ENCODE measurements at regions not wholly inside any gene's neighbourhood (a gene's known extent, or its start where the extent isn't known, plus 50 kb on each side); places are given as distances from the start of the nearest gene placed in this dataset.

DNA sequence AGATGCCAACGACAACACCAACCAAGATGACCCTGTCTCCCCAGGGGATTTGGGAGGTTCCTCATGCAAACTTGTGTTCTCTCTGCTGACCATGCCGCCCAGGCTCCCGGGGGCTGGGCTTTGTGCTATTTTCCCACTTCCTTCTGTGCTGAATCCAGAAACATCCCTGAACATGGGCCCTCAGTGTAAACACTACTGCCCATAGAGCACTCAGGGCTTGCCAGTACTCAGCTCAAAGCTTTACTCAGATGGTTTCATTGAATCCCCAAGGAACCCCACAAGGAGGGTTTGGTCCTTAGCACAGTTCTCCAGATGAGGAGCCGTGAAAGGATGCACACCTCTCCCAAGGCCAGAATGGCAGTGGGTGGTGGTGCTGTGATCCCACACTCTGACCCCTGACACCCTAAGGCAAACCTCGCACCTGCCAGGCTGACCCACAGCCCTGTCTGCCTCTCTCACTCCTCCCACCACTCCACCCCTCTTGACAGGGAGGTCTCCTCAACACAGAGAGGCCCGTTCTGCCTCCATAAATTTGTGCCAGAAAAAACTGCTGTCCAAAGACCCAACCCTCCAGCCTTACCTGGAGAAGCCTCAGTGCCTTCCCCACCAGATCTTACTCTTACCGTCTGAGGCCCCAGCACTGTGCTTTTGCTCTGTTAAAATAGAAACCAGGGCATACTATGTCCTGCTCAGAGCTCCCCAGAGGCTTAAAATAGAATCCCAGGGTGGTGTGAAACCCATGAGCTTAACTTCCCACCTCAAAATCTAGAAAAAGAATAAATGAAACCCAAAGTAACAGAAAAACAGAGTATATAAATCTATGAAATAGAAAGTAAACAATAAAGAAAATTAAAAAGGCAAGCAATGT lies 283.0 kb upstream of the CDH4 start:
- TF ChIP-seq, protein P1, sequence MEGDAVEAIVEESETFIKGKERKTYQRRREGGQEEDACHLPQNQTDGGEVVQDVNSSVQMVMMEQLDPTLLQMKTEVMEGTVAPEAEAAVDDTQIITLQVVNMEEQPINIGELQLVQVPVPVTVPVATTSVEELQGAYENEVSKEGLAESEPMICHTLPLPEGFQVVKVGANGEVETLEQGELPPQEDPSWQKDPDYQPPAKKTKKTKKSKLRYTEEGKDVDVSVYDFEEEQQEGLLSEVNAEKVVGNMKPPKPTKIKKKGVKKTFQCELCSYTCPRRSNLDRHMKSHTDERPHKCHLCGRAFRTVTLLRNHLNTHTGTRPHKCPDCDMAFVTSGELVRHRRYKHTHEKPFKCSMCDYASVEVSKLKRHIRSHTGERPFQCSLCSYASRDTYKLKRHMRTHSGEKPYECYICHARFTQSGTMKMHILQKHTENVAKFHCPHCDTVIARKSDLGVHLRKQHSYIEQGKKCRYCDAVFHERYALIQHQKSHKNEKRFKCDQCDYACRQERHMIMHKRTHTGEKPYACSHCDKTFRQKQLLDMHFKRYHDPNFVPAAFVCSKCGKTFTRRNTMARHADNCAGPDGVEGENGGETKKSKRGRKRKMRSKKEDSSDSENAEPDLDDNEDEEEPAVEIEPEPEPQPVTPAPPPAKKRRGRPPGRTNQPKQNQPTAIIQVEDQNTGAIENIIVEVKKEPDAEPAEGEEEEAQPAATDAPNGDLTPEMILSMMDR (IDR thresholded peaks at IDR 0.05; ENCODE audit: low read depth, low read length, missing control alignments), result no peak
- Histone ChIP-seq H3K27ac (no peak overlapping the region), H3K4me3 (ENCODE audit: low read depth, low read length) (no peak overlapping the region), H3K27me3 (replicated peaks) (no peaks in the 10 kb centered on the region), H3K36me3 (replicated peaks) (no peaks in the 10 kb centered on the region)
- in situ Hi-C loops (cut with HindIII; ENCODE audit: low pct_ligation_motif_present, low sequenced_read_pairs), result no loop called here
- DNase-seq, result no peak

DNA sequence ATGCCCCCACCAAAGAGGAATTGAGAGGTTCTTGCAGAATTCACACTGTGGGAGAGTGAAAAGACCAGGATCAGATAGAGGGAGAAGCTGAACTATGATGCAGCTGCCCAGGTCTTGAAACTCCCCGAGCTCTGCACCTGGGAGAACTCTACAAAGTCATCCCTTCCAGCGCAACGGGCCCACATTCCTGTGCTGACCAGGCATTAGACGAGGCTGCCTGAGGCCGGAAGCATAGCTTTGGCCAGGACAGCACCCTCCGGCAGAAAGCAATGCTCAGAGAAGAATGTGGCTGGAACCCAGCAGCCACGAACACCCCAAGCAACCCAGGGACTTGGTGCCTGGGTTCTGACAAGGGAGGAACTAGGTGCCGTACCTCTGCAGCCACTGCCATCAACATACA lies 281.5 kb upstream of the CDH4 start:
- no peaks in the 10 kb centered on the region for H3K36me3 ChIP-seq (replicated peaks)
- in situ Hi-C loops (cut with HindIII; ENCODE audit: low pct_ligation_motif_present, low sequenced_read_pairs), result no loop called here
- DNase-seq, result no peak
- no peak overlapping the region for H3K27ac ChIP-seq
- no peaks in the 10 kb centered on the region for H3K27me3 ChIP-seq (replicated peaks)
- TF ChIP-seq, protein P1 (IDR thresholded peaks at IDR 0.05; ENCODE audit: low read depth, low read length, missing control alignments), result no peak
- no peak overlapping the region for H3K4me3 ChIP-seq (ENCODE audit: low read depth, low read length)

DNA sequence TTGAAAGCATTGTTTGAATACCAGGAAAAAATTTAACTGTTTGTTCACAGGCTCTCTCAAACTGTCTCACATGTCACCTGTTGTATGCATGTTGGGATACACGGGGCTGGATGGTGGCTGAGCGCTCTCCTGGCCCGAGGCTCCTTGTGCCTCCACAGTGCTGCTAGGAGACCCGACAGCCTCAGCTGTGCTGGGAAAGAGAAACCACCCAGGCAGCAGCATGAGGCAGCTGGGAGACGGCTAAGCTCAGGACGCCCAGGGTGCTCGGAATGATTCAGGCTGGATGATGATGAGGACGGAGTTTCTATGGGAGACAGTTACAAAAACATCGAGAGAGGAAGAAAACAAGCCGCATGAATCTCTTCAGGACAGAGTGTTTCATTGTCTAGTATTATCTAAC lies 278.0 kb upstream of the CDH4 start:
- H3K4me3 ChIP-seq (ENCODE audit: low read depth, low read length), result no peak overlapping the region
- no peaks in the 10 kb centered on the region for H3K27me3 ChIP-seq (replicated peaks)
- H3K36me3 ChIP-seq (replicated peaks), result no peaks in the 10 kb centered on the region
- TF ChIP-seq, protein P1 (IDR thresholded peaks at IDR 0.05; ENCODE audit: low read depth, low read length, missing control alignments), result no peak
- in situ Hi-C loops (cut with HindIII; ENCODE audit: low pct_ligation_motif_present, low sequenced_read_pairs), result no loop called here
- DNase-seq, result no peak
- no peak overlapping the region for H3K27ac ChIP-seq

DNA sequence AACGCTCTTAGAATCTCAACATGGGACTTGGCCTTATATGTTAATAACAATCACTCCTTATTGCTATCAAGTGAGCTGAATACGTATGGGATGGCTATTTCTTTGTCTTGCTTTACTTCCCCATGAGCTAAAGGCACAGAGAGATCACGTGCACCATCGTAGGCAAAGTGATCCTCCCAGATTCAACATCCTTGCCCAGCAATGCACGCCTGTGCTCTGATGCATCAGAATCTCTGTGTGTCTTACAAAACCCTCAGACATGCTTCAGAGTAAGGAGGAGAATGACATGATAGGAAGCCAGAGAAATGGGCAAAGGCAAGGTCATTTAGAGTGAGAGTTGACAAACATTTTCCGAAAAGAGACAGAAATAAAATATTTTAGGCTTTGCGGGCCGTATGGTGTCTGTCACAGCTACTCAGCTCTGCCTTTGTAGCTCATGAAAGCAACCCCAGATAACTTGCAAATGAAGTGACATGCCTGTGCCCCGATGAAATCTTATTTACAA lies 277.6 kb upstream of the CDH4 start:
- TF ChIP-seq, protein P1 (IDR thresholded peaks at IDR 0.05; ENCODE audit: low read depth, low read length, missing control alignments), result no peak
- H3K4me3 ChIP-seq (ENCODE audit: low read depth, low read length), result no peak overlapping the region
- H3K36me3 ChIP-seq (replicated peaks), result no peaks in the 10 kb centered on the region
- no peak overlapping the region for H3K27ac ChIP-seq
- no peaks in the 10 kb centered on the region for H3K27me3 ChIP-seq (replicated peaks)
- in situ Hi-C loops (cut with HindIII; ENCODE audit: low pct_ligation_motif_present, low sequenced_read_pairs), result no loop called here
- DNase-seq, result no peak

DNA sequence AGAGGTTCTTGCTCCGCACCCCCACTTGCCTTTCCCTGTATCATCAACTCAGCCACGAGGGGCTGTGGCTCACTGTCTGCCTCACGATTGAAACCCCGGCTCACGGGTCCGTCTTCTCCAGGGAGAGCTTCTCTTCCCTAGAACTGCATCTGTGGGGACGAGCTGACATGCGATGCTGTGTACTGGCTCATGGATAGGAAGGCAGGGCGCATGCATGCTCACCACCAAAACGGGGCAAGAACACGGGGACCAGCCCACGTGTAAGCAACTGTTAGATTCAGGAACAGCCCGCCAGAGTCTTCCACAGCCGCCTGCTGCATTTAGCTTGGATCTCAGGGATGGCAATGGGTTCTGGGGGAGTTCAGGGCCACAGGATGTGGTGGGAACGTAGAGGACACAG lies 275.9 kb upstream of the CDH4 start:
- in situ Hi-C loops (cut with HindIII; ENCODE audit: low pct_ligation_motif_present, low sequenced_read_pairs), result no loop called here
- no peaks in the 10 kb centered on the region for H3K36me3 ChIP-seq (replicated peaks)
- H3K27ac ChIP-seq, result no peak overlapping the region
- H3K27me3 ChIP-seq (replicated peaks), result no peaks in the 10 kb centered on the region
- TF ChIP-seq, protein P1 (IDR thresholded peaks at IDR 0.05; ENCODE audit: low read depth, low read length, missing control alignments), result no peak
- no peak for DNase-seq
- no peak overlapping the region for H3K4me3 ChIP-seq (ENCODE audit: low read depth, low read length)
